Muscle of leg (tissue), 3 donors: ENCODE measurements at regions not wholly inside any gene's neighbourhood (a gene's known extent, or its start where the extent isn't known, plus 50 kb on each side); places are given as distances from the start of the nearest gene placed in this dataset.

Experiments
- DNase-seq: peaks from one replicate; pipeline ENCODE4 v3.0.0; 2013
- H3K27ac ChIP-seq: one replicate; pipeline ENCODE4 v1.5.1; 2013; ENCODE audit warnings: mild to moderate bottlenecking, low read length, control low read depth
- H3K27me3 ChIP-seq: one replicate; pipeline ENCODE4 v1.6.1; 2013; ENCODE audit warnings: low read length; ENCODE audit not compliant: control insufficient read depth, insufficient read depth
- H3K36me3 ChIP-seq: one replicate; pipeline ENCODE4 v1.6.1; 2013; ENCODE audit warnings: low read length; ENCODE audit not compliant: control insufficient read depth, insufficient read depth
- H3K4me1 ChIP-seq: one replicate; pipeline ENCODE4 v1.6.1; 2013; ENCODE audit warnings: low read length; ENCODE audit not compliant: control insufficient read depth, insufficient read depth
- H3K4me3 ChIP-seq: one replicate; pipeline ENCODE4 v1.5.1; 2013; ENCODE audit warnings: low read length, control low read depth
- H3K9me3 ChIP-seq: replicated peaks from 2 replicates; pipeline ENCODE4 v1.6.1; 2013; ENCODE audit warnings: low read depth, low read length; ENCODE audit not compliant: control insufficient read depth
- WGBS: methylation state at CpG from one replicate; pipeline ENCODE4 v1.1.5; 2013; ENCODE audit warnings: missing lambda C conversion rate; ENCODE audit not compliant: insufficient coverage; 5-methylcytosine and 5-hydroxymethylcytosine counted together

DNA sequence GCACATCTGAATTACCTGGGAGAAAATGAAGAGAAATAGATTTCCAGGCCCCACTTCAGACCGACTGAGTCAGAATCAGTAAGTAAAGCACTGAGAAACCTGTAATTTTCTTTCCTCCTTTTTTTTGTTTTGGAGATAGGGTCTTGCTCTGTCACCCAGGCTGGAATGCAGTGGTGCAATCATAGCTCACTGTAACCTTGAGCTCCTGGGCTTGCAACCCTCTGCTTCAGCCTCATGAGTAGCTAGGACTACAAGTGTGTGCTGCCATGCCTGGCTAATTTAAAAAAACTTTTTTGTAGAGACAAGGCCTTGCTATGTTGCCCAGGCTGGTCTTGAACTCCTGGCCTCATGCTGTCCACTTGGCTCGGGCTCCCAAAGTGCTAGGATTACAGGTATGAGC lies 260.2 kb downstream of the STK31 start:
- peaks cover 9% of the 10 kb centered on the region for H3K4me1 ChIP-seq
- H3K36me3 ChIP-seq: no peaks in the 10 kb centered on the region
- no peak overlapping the region for H3K27ac ChIP-seq
- H3K27me3 ChIP-seq: no peaks in the 10 kb centered on the region
- DNase-seq: no peak
- H3K9me3 ChIP-seq: peaks cover 3% of the 10 kb centered on the region
- H3K4me3 ChIP-seq: no peak overlapping the region
- no CpG with 5 or more reads among the region's 2 CpGs for WGBS

DNA sequence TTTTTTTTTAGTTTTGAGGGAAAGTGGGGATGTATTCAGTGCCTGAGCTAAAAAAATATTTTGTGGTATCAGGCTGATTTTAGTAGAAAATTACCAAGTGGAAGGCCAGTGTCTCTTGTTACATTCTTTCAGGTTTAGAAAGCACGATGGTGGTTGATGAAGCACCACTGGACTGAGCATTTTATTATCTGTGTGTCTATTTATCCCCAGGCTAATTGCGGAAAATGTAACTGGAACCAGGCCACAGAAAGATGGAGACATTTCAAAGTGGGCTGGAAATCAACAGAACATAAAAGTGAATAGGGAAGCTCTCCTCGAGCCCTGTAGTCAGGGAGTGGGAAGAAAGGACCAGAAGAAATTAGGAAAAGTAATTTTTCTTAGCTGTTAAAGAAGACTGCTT lies 261.0 kb downstream of the STK31 start:
- H3K27ac ChIP-seq: no peak overlapping the region
- peaks cover 9% of the 10 kb centered on the region for H3K4me1 ChIP-seq
- peak; percentile 12 for DNase-seq
- WGBS: 55% methylated on average over 2 of the region's 3 CpGs
- H3K36me3 ChIP-seq: no peaks in the 10 kb centered on the region
- H3K4me3 ChIP-seq: no peak overlapping the region
- no peaks in the 10 kb centered on the region for H3K9me3 ChIP-seq
- H3K27me3 ChIP-seq: no peaks in the 10 kb centered on the region

GRCh38 chr7:23972057-23972456 lies 262.0 kb downstream of the STK31 start:
- Histone ChIP-seq H3K9me3 (no peaks in the 10 kb centered on the region), H3K27me3 (no peaks in the 10 kb centered on the region), H3K36me3 (no peaks in the 10 kb centered on the region), H3K4me1 (peaks cover 9% of the 10 kb centered on the region), H3K27ac (no peak overlapping the region), H3K4me3 (no peak overlapping the region)
- WGBS: 100% methylated on average over 1 of the region's 3 CpGs
- DNase-seq: no peak

DNA sequence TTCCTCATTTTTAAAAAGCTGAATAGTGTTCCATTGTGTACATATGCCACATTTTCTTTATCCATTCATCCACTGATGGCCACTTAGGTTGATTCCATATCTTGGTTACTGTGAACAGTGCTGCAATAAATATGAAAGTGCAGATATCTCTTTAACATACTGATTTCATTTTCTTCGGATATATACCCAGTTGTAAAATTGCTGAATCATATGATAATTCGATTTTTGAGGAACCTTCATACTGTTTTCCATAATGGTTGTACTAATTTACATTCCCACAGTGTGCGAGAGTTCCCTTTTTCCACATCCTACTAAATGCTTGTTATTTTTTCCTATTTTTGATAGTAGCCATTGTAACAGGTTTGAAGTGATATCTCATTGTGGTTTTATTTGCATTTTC lies 263.2 kb downstream of the STK31 start:
- no peak overlapping the region for H3K4me3 ChIP-seq

DNA sequence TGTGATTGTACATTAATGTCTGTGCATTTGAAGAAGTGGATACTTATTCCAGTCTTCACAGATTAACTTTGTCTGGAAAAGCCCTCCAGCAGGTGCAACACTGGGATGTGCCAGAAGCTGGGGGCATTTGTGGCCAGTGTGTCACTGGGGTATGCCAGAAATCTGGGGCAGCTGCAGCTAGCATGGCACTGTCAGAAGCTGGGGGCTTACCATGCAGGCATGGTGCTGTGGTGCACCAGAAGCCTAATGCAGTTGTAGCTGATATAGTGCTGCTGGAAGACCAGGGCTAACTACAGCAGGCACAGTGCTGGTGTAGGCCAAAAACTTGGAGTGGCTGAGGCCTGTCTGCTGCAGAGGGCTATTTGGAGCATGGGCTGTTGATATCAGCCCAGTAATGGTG lies 270.1 kb downstream of the STK31 start:
- Histone ChIP-seq H3K9me3 (peaks cover 6% of the 10 kb centered on the region), H3K27me3 (no peaks in the 10 kb centered on the region)

More for the DNA sequence above, 263.2 kb downstream of the STK31 start:
- DNase-seq: no peak
- H3K27me3 ChIP-seq: no peaks in the 10 kb centered on the region
- H3K27ac ChIP-seq: no peak overlapping the region
- H3K9me3 ChIP-seq: no peaks in the 10 kb centered on the region
- no peaks in the 10 kb centered on the region for H3K36me3 ChIP-seq
- no peaks in the 10 kb centered on the region for H3K4me1 ChIP-seq
- no CpG with 5 or more reads among the region's 3 CpGs for WGBS

GRCh38 chr7:23981314-23981713 lies 271.3 kb downstream of the STK31 start:
- no CpG with 5 or more reads among the region's 1 CpG for WGBS
- no peak for DNase-seq
- H3K4me3 ChIP-seq: no peak overlapping the region
- H3K36me3 ChIP-seq: no peaks in the 10 kb centered on the region
- H3K27me3 ChIP-seq: no peaks in the 10 kb centered on the region
- H3K9me3 ChIP-seq: peaks cover 6% of the 10 kb centered on the region
- H3K27ac ChIP-seq: no peak overlapping the region
- H3K4me1 ChIP-seq: no peaks in the 10 kb centered on the region

More for the DNA sequence above, 270.1 kb downstream of the STK31 start:
- no peaks in the 10 kb centered on the region for H3K36me3 ChIP-seq
- H3K4me3 ChIP-seq: no peak overlapping the region
- H3K4me1 ChIP-seq: no peaks in the 10 kb centered on the region
- no peak overlapping the region for H3K27ac ChIP-seq
- DNase-seq: no peak

GRCh38 chr7:23981758-23982157 lies 271.7 kb downstream of the STK31 start:
- DNase-seq: no peak
- peaks cover 6% of the 10 kb centered on the region for H3K9me3 ChIP-seq
- no CpG with 5 or more reads among the region's 3 CpGs for WGBS

GRCh38 chr7:24005517-24005916 lies 278.5 kb upstream of the NPY start:
- WGBS: no CpG with 5 or more reads among the region's 1 CpG
- Histone ChIP-seq H3K4me3 (no peak overlapping the region), H3K27me3 (no peaks in the 10 kb centered on the region), H3K36me3 (no peaks in the 10 kb centered on the region), H3K9me3 (no peaks in the 10 kb centered on the region), H3K4me1 (no peaks in the 10 kb centered on the region), H3K27ac (no peak overlapping the region)
- no peak for DNase-seq

More at GRCh38 chr7:23981758-23982157, 271.7 kb downstream of the STK31 start:
- no peak overlapping the region for H3K27ac ChIP-seq
- no peaks in the 10 kb centered on the region for H3K36me3 ChIP-seq
- H3K4me1 ChIP-seq: no peaks in the 10 kb centered on the region
- H3K4me3 ChIP-seq: no peak overlapping the region
- H3K27me3 ChIP-seq: no peaks in the 10 kb centered on the region

GRCh38 chr7:24010495-24010894 lies 273.5 kb upstream of the NPY start:
- Histone ChIP-seq H3K4me3 (no peak overlapping the region), H3K27me3 (no peaks in the 10 kb centered on the region), H3K9me3 (peaks cover 2% of the 10 kb centered on the region), H3K4me1 (no peaks in the 10 kb centered on the region), H3K27ac (no peak overlapping the region), H3K36me3 (no peaks in the 10 kb centered on the region)
- no CpG with 5 or more reads among the region's 1 CpG for WGBS
- DNase-seq: no peak

DNA sequence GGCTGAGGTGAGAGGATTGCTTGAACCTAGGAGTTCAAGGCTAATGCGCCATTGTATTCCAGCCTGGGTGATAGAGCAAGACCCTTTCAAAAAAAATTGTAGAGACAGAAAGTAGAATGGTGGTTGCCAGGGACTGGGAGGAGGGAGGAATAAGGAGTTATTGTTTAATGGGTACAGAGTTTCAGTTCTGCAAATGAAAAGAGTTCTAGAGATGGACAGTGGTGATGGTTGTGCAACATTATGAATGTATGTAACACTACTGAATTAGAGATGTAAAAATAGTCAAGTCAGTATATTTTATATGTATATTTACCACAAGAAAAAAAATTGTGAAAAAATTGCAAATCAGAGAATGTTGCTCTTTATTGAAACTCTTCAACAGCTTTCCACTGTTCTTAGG lies 266.5 kb upstream of the NPY start:
- H3K4me1 ChIP-seq: no peaks in the 10 kb centered on the region
- H3K27ac ChIP-seq: no peak overlapping the region
- no peaks in the 10 kb centered on the region for H3K27me3 ChIP-seq
- no peaks in the 10 kb centered on the region for H3K36me3 ChIP-seq
- no peak for DNase-seq
- WGBS: 100% methylated on average over 1 of the region's 1 CpG
- no peak overlapping the region for H3K4me3 ChIP-seq
- no peaks in the 10 kb centered on the region for H3K9me3 ChIP-seq

- WGBS: 60% methylated on average over 1 of the region's 2 CpGs
- no peak overlapping the region for H3K4me3 ChIP-seq
- DNase-seq: no peak
- no peaks in the 10 kb centered on the region for H3K4me1 ChIP-seq
- H3K36me3 ChIP-seq: no peaks in the 10 kb centered on the region
- no peaks in the 10 kb centered on the region for H3K9me3 ChIP-seq
- H3K27me3 ChIP-seq: no peaks in the 10 kb centered on the region
- H3K27ac ChIP-seq: no peak overlapping the region
Observed at GRCh38 chr7:24018331-24018730, 265.7 kb upstream of the NPY start.
